ENCODE measurements at regions not wholly inside any gene's neighbourhood (a gene's known extent, or its start where the extent isn't known, plus 50 kb on each side); places are given as distances from the start of the nearest gene placed in this dataset.

DNA sequence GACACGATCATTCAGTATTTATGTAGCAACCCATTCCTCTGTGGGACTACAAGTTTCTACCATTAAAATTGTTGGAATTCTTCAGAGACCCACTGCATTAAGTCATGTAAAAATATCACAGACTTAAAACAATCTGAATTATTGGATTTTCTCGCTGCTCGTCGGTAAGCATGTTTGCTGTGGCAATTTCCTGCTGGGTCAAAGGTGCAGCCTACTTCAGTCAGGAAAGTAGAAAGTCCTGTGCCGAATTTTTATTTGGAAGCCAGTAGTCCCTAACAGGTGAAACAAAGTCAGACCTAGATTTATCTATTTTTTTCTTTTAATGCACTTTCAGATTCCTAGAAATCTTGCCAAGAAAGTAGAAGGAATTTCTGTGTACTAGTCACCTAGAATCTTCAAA is 110.4 kb upstream of the MYL2 start:
- Histone ChIP-seq H3K4me1 (peaks cover 0 to 14% of the 10 kb centered on the region in 2 donors), H3K36me3 (no peaks in the 10 kb centered on the region), H3K27ac (no peak overlapping the region), H3K4me3 (no peak overlapping the region), H3K27me3 (peaks cover 4 to 27% of the 10 kb centered on the region in 2 donors), H3K9me3 (no peaks in the 10 kb centered on the region)
- TF ChIP-seq POLR2A (IDR thresholded peaks at IDR 0.05): no peak
- DNase-seq: no peak
- intact Hi-C loops (cut with DNase I; ENCODE audit: low total_unique reads): no loop called here

DNA sequence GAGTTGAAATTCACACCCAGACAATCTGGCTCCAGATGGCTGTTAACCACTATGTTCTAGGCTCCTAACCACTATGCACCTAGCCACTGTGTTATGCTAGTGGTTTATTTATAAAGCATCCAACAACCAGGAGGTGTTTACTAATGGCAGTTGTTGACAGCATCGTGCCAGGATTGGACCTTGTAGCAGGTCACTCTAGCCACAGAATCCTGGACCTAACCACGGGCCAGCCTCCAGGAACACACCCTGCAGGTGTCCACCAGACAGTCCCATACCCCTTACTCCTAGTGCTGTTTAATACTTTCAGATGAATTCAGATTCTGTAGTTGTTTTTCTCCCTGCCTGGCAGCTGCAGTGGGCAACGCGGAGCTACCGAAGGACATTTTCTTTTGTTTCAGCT is 109.4 kb upstream of the MYL2 start:
- H3K27me3 ChIP-seq: peaks cover 4 to 27% of the 10 kb centered on the region in 2 donors
- H3K27ac ChIP-seq: no peak overlapping the region
- H3K4me1 ChIP-seq: peaks cover 0 to 12% of the 10 kb centered on the region in 2 donors
- no peaks in the 10 kb centered on the region for H3K9me3 ChIP-seq
- intact Hi-C loops (cut with DNase I; ENCODE audit: low total_unique reads): no loop called here
- TF ChIP-seq, protein P1, sequence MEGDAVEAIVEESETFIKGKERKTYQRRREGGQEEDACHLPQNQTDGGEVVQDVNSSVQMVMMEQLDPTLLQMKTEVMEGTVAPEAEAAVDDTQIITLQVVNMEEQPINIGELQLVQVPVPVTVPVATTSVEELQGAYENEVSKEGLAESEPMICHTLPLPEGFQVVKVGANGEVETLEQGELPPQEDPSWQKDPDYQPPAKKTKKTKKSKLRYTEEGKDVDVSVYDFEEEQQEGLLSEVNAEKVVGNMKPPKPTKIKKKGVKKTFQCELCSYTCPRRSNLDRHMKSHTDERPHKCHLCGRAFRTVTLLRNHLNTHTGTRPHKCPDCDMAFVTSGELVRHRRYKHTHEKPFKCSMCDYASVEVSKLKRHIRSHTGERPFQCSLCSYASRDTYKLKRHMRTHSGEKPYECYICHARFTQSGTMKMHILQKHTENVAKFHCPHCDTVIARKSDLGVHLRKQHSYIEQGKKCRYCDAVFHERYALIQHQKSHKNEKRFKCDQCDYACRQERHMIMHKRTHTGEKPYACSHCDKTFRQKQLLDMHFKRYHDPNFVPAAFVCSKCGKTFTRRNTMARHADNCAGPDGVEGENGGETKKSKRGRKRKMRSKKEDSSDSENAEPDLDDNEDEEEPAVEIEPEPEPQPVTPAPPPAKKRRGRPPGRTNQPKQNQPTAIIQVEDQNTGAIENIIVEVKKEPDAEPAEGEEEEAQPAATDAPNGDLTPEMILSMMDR (IDR thresholded peaks at IDR 0.05): no peak
- no peak for TF ChIP-seq POLR2A (IDR thresholded peaks at IDR 0.05)
- DNase-seq: no peak
- no peaks in the 10 kb centered on the region for H3K36me3 ChIP-seq
- H3K4me3 ChIP-seq: no peak overlapping the region

DNA sequence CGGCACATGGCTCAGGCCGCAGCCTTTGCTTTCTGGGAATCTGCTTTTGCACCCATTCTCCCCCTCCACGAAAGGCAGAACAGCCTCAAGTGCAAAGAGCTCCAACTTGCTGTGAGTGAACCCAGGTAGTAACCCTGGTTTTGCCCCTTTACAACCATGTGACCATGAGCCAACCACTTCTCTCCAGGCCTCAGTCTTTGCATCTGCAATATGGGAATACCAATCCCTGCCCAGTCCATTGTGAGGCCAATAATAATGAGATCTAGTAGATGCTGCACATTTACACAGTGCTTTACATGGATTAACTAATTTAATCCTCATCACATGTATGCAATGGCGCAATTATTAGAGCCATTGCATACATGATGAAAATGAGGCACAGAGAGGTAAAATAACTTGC is 108.9 kb upstream of the MYL2 start:
- Histone ChIP-seq H3K27ac (no peak overlapping the region), H3K4me3 (no peak overlapping the region), H3K36me3 (no peaks in the 10 kb centered on the region), H3K4me1 (peaks cover 0 to 8% of the 10 kb centered on the region in 2 donors), H3K27me3 (peaks cover 4 to 27% of the 10 kb centered on the region in 2 donors), H3K9me3 (no peaks in the 10 kb centered on the region)
- DNase-seq: no peak
- intact Hi-C loops (cut with DNase I; ENCODE audit: low total_unique reads): no loop called here
- TF ChIP-seq, protein P1 (IDR thresholded peaks at IDR 0.05): no peak
- no peak for TF ChIP-seq POLR2A (IDR thresholded peaks at IDR 0.05)

DNA sequence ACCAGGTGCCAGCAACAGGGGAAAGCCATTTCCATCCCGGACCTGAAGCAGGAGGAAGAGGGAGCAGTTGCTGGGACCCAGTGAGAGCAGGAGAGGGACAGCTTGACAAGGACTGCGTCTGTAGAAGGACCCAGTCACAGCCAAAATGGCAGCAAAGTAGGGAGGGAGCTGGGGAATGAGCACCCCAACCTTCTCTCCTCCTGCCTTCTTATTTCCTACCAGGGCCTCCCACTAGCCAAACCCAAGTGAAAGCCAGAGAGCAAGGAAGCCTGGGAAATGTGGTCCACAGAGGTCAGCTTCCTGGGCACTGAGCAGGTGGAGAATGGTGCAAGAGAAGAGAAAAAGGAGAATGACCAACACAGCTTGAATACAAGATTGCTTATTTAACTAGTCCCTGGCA is 108.5 kb upstream of the MYL2 start:
- no peaks in the 10 kb centered on the region for H3K9me3 ChIP-seq
- peaks cover 4 to 27% of the 10 kb centered on the region in 2 donors for H3K27me3 ChIP-seq
- intact Hi-C loops (cut with DNase I; ENCODE audit: low total_unique reads): no loop called here
- no peak for TF ChIP-seq POLR2A (IDR thresholded peaks at IDR 0.05)
- TF ChIP-seq, protein P1 (IDR thresholded peaks at IDR 0.05): no peak
- H3K36me3 ChIP-seq: no peaks in the 10 kb centered on the region
- H3K4me3 ChIP-seq: no peak overlapping the region
- no peak for DNase-seq
- H3K4me1 ChIP-seq: peaks cover 0 to 6% of the 10 kb centered on the region in 2 donors
- no peak overlapping the region for H3K27ac ChIP-seq

DNA sequence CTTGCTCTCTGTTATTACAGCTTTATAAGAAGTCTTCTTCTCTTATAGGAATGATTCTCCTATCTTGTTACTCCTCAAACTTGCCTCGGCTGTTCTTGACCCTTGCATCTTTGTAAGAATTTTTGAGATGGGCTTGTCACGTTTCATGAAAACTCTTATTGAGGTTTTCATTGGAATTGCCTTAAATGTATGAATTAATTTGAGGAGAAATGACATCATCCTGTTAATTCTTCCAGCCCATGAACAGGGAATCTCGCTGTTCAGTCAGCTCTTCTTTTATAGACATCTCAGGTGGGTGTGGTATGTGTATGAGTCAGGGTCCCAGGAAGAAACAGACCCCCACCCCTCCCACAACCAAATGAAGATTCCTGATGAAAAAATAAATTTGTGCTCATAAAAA is 107.1 kb upstream of the MYL2 start:
- no peak overlapping the region for H3K4me3 ChIP-seq
- no peaks in the 10 kb centered on the region for H3K36me3 ChIP-seq
- intact Hi-C loops (cut with DNase I; ENCODE audit: low total_unique reads): no loop called here
- DNase-seq: no peak
- TF ChIP-seq POLR2A (IDR thresholded peaks at IDR 0.05): no peak
- TF ChIP-seq, protein P1 (IDR thresholded peaks at IDR 0.05): no peak
- H3K27ac ChIP-seq: no peak overlapping the region
- H3K4me1 ChIP-seq: no peaks in the 10 kb centered on the region
- H3K9me3 ChIP-seq: no peaks in the 10 kb centered on the region
- peaks cover 0 to 16% of the 10 kb centered on the region in 2 donors for H3K27me3 ChIP-seq

Data from uterus (tissue), 3 donors.